Erythroblast (primary cell): ENCODE measurements at regions not wholly inside any gene's neighbourhood (a gene's known extent, or its start where the extent isn't known, plus 50 kb on each side); places are given as distances from the start of the nearest gene placed in this dataset.

Source experiments
- GATA1 ChIP-seq: IDR thresholded peaks from 2 replicates; pipeline ENCODE4 v1.6.1; 2011; ENCODE audit warnings: low read depth, mild to moderate bottlenecking, control low read depth, low read length, moderate library complexity
- POLR2A ChIP-seq: IDR thresholded peaks from 2 replicates; pipeline ENCODE4 v1.6.1; 2011; ENCODE audit warnings: mild to moderate bottlenecking, low read length

- TF ChIP-seq POLR2A (no peak), GATA1 (no peak)
Observed at GRCh38 chr10:2970190-2970823, 97.0 kb upstream of the PFKP start.
